Activated naive CD8-positive, alpha-beta T cell treated with anti-CD3 and anti-CD28 coated beads, Interleukin-2, amount 50 U/mL, for 16 hours (primary cell): ENCODE measurements at regions not wholly inside any gene's neighbourhood (a gene's known extent, or its start where the extent isn't known, plus 50 kb on each side); places are given as distances from the start of the nearest gene placed in this dataset.

Experiments
- DNase-seq: peaks from one replicate; pipeline ENCODE4 v3.0.0-alpha.2; 2020; ENCODE audit warnings: low read depth, low spot score

DNA sequence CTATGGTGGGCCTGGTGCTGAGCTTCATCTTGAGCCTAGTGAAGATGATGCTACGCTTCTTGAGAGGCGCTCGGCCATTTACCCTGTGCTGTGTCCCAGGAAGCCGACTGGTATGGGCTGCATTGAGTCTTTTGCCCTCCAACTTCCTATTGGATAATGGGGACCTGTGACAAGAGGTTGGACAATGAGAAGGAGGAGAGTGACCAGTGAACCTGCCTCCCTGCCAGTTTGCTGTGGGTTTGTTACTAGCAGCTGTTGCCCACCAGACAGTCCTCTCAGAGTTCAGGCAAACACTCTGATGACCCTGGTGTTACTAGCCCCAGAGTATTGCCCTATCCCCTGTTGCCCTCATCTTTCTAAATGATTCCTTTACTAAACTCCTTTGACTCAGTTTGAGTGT is 99.6 kb upstream of the PFN2 start:
- no peak for DNase-seq

DNA sequence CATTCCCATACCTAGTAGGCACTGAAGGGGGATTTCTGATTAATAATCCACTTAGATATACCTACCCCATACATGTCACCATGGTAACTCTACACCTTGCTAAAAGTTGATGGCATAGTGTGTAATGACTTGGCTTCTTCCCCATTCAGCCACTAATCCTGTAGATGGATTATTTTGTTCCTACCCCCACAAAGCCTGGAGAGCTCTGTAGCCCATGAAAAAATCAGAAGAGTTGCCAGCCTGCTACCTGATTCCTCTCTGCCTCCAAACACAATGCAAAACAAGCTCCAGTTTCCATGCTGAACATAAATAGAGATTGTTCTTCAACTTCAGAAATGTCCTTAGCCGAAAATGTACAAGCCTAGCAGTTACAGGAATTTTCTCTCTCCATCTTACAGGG is 98.9 kb upstream of the PFN2 start:
- DNase-seq, result no peak

DNA sequence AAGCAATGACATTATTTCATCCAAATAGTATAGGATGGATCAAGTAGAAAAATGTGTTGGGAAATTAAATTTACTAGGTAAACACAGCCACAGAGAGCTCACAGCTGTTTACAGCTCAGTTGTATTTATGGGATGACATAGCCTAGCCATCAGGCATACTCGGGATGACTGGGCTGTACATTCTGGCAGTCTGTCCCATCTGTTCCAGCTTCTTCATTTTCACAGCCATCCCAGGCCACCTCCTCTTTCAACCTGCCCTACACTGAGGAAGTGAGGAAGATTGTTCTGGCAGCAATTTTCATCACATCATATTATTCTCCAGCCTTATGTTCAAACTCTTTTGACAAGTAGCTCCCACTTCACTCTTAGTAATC is 98.4 kb upstream of the PFN2 start:
- no peak for DNase-seq

DNA sequence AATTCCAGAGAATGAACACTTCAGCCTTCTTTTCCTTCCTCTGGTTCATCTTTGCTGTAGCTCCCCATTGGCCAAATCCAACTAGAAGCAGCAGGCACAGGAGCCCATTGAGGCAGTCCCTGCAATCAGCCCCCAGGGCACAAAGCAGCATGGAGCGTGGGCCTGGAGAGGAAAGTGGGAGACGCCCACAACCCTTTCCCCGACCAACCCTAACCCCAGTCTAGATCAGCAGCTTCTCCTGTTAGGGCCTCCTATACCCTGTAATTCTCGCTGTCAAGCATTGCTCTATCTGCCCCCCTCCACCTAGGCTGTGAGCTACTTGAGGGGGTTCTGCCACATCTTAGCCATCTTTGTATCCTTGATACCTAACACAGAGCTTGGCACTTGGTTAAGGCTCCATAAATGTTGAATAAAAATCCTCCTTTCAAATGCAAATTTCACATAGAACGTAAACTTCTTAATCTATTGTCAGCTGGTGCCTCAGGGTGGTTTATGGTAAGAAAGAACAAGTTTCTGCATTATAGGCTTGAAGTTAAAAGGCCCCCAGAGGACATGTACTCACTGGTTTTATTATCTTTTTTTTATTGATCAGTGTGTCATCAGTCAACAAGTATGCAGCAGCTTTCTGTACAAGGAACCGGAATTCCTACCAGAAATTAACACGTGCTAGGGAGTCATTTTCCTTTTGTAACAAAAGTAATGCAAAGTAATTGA is 97.9 kb upstream of the PFN2 start:
- no peak for DNase-seq

DNA sequence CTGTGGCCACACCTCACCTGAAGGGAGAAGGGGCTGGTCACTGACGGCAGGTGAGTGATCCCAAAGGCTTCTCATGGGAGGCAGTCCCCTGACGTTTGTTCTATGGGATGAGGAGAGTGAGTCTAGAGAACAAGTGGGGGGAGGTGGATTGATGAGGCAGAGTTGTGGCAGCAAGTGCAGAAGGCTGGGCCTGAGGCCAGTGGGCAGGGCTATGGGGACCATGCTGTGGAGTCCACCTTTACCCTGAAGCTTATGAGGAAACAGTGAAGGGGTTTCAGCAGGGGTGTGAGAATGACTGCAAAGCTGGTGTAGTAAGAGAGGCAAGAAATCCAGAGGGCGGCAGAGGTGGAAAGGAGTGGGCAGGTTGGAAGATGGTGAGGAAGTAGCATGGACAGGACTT is 96.9 kb upstream of the PFN2 start:
- no peak for DNase-seq

DNA sequence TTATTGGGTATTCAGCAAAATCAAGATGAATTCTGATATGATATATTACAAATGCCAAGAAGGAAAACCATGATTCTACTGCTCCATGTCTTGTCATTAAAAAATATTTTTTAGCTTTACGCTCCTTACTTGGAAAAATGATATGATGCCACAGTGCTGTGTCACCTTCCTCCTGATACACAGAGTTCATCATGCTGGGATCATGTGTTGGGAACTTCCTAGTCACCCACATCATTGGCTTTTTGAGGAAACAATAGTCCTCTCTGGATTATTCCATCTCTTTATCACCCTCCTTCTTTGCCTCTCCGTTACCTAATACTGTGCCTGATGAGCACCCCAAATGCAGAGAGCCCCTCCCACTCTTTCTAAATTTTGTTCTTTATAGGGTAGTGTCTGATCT is 94.3 kb upstream of the PFN2 start:
- DNase-seq, result no peak

DNA sequence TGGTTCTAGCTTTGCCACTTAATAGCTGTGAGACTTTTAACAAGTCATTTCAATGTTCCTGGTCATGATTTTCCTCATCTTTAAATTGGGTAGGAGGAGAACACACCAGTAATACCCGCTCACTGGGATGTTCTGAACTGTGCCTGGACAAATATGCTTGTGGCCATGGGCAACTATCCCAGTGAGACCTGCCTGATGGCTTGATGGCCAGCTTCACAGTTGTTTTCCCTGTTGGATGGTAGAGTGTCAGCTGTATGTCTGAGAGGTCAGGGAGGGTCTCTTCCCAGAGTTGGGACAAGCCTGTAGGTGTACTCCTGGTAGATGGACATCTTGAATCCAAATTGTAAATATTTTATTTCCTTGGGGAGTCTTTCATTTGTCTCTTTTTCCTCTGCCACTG is 92.5 kb upstream of the PFN2 start:
- DNase-seq, result no peak

DNA sequence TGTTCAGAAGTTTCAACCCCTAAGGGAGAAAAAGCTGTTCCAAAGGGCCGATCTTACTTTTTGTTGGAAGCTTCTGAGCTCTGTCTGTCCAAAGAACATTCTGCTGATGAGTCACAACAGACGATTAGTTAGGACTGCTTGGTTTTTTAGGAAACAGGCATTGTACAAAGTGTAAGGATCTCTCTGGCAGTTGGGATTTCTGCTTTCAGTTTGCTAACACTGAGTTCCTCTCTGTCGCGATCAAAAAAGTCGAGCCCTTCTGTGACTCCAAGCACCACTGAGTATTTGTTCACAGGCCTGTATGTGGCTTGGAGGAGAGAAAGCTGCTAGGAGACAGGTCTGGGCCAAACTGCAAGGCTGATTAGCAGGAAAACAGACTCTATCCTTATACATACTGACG is 91.8 kb upstream of the PFN2 start:
- no peak for DNase-seq

DNA sequence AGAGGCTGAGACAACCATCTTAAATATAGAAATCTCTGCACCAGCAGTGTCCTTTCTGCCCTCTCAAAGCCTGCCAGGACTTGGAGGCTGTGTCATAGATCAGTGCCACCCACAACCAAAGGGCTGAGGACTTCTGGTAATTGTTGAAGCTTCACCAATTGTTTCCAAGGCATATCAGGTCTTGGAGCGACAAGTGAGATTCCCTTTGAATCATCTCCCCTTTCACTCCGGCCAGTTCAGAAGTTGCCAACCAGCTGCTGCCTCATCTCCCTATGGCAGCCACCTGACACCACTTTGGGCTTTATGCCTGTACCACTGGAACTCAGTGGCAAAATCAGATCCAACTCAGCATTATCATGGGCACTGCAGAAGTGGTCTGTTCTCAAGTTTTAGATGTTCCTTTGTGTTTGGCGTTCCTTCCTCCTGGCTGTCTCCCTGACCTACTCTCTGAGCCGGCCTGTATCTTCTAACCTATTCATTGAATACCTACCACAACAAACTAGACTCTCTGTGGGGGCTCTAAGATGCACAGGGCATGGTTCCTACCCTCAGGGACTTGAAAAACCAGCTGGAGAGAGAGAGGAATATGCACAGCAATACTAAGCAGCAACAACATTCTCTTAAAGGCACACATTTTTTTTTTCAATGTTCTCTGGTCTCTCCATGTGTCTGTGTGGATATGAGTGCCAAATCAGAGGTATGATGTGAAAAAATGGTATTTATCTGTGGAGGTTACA is 90.8 kb upstream of the PFN2 start:
- DNase-seq, result no peak

DNA sequence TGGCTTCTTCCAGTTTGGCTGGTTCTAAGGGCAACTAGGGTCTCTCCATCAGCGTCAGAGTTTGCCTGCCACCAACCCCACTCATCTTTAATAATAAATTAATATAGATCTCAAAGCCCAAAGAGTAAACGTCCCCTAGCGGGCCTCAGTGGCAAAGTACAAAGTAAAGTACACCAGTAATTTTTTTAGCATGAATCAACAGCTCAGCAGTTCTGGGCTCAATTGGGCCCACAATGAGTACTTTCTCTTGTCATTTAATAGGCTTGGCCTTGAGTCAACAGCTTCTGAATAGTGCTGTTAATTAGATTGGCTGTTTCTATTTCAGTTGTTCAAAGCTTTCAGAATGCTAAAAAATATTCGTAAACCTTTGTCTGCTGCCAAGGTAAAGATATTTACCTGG is 89.0 kb upstream of the PFN2 start:
- DNase-seq, result no peak

DNA sequence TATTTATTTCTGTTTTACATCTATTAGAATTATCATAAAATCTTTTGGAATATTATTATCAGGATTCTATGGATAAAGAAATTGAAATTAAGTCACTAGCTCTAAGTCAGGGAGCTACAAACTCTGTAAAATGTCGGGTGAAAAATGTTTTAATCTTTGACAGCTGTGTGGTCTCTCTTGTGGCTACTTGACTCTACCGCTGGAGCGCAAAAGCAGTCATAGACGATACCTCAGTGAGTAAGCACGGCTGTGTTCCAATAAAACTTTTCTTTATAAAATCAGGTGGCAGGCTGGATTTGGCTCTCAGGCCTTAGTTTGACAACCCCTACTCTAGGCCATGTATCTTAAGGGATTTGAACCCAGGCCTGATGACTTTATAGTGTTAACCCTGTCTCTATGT is 88.5 kb upstream of the PFN2 start:
- no peak for DNase-seq

DNA sequence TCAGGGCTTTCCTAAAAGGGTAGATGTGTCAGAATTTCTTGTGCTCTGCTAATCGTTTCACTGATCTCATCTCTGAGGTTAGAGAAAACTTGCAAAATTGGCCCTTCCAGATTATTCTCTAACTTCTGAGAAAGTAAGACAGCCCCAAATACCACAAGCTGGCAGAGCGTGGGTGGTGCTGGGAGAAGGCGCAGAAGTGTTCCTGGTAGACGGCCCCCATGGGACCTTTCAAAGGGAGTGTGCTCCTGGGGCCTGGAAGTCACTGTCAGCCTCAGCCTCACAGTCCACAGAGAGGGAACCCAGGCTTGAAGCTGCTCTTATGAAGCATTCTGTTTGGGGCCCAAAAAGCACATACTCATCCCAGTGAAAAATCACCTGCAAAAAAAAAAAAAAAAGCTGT is 86.5 kb upstream of the PFN2 start:
- no peak for DNase-seq

DNA sequence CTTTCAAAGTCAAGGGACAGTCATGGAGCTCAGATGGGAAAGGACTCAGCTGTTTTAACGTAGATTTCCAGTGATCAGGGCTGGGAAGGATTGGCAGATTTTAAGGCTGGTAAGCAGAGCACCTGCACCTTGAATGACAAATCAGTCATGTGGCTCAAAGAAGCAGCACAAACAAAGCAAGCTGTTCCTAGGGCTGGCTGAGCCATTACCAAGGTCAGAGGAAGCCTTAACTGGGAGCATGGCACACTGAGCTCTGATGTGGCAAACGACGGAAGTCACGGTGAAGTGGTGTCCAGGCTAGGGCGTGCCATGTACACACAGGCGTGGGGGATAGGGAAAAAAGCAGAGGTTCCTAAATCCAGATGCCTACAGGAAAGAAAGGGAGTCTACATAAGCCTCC is 84.6 kb upstream of the PFN2 start:
- no peak for DNase-seq

DNA sequence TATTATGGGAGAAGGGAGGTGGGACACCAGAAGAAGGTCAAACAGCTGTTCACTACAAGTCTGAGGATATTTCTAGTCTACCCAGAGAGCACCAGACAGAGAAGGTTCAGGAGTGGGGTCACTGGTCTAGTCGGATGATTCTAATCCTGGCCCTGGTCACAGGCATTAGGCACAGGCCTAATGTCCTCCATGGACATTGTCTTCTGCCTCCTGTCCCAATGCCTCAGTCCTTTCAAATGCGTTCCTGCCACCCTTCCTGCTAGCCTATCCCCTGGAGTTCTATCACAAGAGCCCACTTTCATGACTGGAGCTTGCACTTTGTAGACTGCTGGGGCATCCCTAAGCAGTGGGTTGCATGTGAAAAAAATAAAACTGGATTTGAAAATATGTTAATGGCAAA is 83.9 kb upstream of the PFN2 start:
- DNase-seq, result no peak

DNA sequence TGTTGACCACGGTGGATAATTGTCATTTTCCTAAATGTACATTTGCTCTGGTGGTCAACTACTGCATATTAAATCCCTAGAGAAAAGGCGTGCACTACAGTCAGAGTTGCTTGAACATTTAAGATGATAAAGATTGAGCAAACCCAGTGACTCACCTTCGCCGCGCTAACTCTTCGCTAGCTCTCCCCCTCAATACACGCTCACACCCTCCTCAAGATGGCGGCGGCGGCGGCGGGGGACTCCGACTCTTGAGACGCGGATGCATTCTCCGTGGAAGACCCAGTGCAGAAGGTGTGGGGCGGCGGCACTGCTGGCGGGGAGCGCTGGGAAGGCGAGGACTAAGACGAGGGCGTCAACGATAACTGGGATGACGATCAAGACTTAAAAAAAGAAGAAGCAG is 79.8 kb upstream of the PFN2 start:
- no peak for DNase-seq

DNA sequence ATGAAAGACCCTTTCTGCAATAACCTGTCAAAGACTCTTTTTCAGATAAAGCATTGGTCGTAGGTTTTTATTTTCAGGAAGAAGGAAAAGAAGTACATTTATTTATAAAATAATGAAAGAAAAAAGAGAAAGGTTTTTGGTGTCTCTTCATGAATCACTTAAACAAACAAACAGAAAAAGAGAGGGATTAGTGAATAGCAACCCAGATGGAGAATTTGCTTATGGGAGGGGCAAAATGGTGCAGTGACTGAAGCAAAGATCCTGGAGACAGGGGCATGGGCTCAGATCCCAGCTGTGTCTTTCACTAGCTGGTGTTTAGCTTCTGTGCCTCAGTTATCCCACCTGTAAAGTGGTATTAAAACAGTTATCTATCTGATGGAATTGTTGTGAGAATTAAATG is 78.6 kb upstream of the PFN2 start:
- no peak for DNase-seq

DNA sequence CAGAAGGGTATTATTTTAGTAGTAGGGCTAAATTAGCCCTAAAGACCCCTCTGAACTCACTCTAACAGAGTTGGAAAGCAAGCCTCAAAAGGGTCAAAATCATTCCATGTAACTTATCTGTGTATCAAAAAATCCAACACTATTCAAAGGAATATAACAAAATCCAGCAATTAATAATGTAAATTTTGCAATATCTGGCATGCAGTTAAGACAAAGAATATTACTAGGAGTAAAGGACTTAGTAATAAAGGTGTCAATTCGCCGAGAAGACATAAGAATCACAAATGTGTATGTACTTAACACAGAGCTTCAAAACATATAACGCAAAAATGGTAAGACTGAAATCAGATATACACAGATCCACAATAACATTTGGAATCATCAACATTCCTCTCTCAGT is 71.2 kb upstream of the PFN2 start:
- DNase-seq, result no peak

DNA sequence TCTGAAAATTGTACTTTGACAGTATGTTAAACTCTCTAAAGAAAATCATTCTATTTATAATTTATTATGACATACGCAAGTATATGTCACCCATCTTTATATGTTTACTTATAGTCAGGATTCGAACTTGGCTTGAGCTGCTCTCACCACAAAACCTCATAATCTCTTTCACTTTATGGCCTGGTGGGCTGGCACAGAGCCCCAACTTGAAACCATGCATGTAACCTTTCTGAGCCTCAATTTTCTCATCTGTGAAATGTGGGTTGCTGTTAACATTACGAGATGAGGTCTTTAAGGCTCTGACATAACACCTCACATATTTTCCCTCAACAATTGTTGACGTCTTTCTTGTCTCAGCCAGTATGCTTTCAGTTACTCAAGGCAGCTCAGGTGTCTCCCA is 69.4 kb upstream of the PFN2 start:
- DNase-seq, result no peak

DNA sequence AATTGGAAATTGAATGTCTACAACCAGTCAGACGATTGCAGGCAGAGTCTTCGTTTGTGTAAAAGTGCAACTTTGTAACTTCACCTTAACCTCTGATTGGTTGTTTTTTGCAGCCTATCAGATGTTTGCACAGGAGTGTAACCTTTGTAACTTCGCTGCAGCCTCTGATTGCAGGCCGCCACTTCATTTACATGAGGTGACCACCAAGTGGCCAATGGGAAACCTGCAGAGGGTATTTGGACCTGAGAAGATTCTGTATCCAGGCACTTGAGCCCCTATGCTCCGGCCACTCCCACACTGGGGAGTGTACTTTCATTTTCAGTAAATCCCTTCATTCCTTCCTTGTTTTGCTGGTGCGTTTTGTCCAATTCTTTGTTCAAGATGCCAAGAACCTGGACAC is 68.1 kb upstream of the PFN2 start:
- no peak for DNase-seq

DNA sequence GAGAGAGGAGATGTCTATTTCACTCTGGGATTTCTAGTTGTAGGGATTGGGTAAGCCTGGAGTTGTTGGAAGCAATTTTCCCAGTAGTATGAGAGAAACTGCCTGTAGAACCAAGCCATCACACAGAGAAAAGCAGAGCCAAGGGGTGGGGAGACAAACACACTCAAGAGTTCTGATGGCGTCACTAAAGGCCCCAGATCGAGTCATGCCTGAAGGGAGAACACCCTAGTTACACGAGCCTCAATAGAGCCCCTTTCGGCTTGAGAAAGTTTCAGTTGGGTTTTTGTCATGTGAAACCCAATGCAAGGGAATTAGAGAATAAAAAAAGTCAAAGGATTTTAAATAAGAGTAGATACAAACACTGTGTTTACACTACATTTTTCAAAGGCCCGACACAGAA is 66.1 kb upstream of the PFN2 start:
- no peak for DNase-seq

DNA sequence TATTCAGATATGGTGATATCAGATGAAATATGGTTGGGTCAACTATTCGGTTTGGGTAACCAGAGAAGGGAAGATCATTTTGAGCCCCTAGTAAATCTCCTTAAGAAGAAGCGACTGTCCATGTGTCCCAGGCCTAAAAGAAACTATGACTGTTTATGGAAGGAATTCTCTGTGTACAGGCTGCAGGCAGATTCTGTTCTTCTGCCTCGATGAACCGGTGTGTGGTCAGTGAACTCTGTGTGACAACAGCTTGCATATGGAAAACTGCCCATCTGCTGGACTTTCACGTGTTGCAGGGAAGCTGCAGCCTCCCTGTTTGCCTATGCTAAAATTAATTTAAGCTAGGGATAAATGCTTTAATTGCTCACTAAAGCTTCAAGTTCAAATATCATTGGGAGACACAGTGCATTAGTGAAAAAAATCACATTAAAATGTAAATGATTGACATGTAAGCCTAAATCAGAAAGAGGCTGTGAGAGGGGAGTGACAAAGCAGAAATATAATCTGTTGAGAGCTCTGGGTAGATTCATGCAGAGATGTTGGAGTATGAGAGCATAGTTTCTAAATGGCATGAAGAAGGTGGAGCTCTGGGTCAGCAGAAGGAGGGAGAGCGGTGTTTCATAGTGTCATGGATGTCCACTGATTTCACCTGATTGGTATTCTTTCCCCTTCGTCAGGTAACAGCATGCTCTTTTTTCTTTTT is 65.4 kb upstream of the PFN2 start:
- no peak for DNase-seq

DNA sequence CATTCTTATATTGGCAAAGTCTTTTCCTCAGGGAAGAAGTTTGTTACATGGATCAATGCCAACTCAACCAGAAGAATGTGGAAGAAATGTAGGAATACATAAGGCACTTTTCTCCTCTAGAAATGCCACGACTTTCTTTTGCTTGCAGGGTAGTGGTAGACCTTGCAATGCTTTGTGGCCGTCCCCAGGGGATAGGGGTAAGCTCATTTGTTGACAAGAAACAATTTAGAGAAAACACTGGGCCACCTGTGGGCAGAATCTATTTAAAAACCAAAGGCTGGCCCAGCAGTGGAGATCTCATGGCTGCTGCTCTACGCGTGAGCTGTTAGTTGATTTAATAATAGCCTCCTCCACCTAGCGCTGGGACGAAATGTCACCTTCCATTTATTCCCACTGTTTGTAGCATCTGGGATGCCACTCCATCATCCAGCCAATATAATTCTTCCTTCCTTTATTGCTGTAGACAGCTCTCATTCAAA is 64.6 kb upstream of the PFN2 start:
- DNase-seq, result no peak

DNA sequence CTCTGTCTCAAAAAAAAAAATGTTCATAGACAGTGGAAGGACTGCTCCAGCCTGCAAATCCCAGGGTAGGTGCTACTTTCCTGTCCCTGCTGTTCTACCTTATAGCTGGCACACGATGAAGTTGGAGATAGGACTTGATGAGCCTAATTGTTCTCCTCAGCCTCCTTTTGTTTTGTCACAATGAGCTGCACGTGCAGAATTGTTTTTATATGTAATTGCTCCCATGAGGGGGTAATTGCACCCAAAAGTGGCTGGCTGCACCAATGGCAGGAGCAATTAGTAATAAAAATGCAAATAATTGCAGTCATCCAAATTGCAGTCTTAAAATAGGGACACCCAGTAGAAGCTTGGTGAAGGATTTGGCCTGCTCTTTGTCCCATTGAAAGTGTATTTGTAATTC is 63.0 kb upstream of the PFN2 start:
- DNase-seq, result no peak
